ENCODE measurements at regions not wholly inside any gene's neighbourhood (a gene's known extent, or its start where the extent isn't known, plus 50 kb on each side); places are given as distances from the start of the nearest gene placed in this dataset.

DNA sequence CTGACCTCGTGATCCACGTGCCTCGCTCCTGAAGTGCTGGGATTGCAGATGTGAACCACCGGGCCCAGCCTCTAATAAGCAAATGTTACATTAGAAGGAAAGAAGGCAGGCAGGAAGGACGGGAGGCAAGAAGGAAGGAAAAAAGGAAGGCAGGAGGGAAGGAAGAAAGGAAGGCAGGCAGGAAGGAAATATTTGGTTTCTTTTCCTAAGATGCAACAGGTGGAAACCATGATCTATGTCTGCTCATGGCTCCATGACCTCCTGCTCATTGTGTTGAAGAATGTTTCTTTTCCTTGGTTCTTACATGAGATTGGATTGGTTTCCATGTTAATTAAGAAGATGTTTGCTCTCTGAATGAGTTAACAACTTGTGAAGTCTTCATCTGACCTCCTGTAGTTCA, 91.8 kb upstream of the SNX9 start:
- TF ChIP-seq, protein P1, sequence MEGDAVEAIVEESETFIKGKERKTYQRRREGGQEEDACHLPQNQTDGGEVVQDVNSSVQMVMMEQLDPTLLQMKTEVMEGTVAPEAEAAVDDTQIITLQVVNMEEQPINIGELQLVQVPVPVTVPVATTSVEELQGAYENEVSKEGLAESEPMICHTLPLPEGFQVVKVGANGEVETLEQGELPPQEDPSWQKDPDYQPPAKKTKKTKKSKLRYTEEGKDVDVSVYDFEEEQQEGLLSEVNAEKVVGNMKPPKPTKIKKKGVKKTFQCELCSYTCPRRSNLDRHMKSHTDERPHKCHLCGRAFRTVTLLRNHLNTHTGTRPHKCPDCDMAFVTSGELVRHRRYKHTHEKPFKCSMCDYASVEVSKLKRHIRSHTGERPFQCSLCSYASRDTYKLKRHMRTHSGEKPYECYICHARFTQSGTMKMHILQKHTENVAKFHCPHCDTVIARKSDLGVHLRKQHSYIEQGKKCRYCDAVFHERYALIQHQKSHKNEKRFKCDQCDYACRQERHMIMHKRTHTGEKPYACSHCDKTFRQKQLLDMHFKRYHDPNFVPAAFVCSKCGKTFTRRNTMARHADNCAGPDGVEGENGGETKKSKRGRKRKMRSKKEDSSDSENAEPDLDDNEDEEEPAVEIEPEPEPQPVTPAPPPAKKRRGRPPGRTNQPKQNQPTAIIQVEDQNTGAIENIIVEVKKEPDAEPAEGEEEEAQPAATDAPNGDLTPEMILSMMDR (conservative IDR thresholded peaks at IDR 0.05; ENCODE audit: low read depth, low read length): no peak
- TF ChIP-seq EZH2 (IDR thresholded peaks at IDR 0.05; ENCODE audit: borderline replicate concordance, low read depth, low read length, poor library complexity, severe bottlenecking): no peak
